H1 (cell line): ENCODE measurements at regions not wholly inside any gene's neighbourhood (a gene's known extent, or its start where the extent isn't known, plus 50 kb on each side); places are given as distances from the start of the nearest gene placed in this dataset.

ENCODE experiments used
- CTCF ChIP-seq, 3 experiments: IDR thresholded peaks; 1 replicate in 2 of 3; 2 replicates in 1 of 3; pipeline versions ENCODE4 v1.5.1 to v1.6.1; 2011; ENCODE audit warnings: low read length in 3 of 3, mild to moderate bottlenecking in 3 of 3, inconsistent platforms in 2 of 3, low read depth in 1 of 3, moderate library complexity in 1 of 3; ENCODE audit not compliant: insufficient read depth in 1 of 3; ENCODE audit errors: control extremely low read depth in 1 of 3
- JUN ChIP-seq: IDR thresholded peaks from 2 replicates; pipeline ENCODE4 v1.6.1; 2011; ENCODE audit warnings: low read depth, mild to moderate bottlenecking, improper control_type of control experiment, low read length
- NRF1 ChIP-seq: IDR thresholded peaks from 2 replicates; pipeline ENCODE4 v1.6.1; 2011; ENCODE audit warnings: mild to moderate bottlenecking, low read depth, low read length, improper control_type of control experiment
- RAD21 ChIP-seq, 2 experiments: IDR thresholded peaks in 1 of 2; conservative IDR thresholded peaks in 1 of 2; 2 replicates each; pipeline ENCODE4 v1.6.1; 2011; ENCODE audit warnings: low read depth in 2 of 2, low read length in 2 of 2, improper control_type of control experiment in 1 of 2, inconsistent platforms in 1 of 2, mild to moderate bottlenecking in 1 of 2, moderate library complexity in 1 of 2

- TF ChIP-seq JUN, result no peak
- TF ChIP-seq CTCF (IDR thresholded peaks at IDR 0.05; ENCODE audit: control extremely low read depth in 1 of 3, insufficient read depth in 1 of 3, low read depth in 1 of 3, low read length in 3 of 3), result no peak
- no peak for TF ChIP-seq NRF1
- TF ChIP-seq RAD21 (IDR thresholded peaks at IDR 0.05 in 1 of 2, conservative IDR thresholded peaks at IDR 0.05 in 1 of 2; ENCODE audit: low read depth in 2 of 2, low read length in 2 of 2), result no peak
These were observed 186.5 kb upstream of the ID2 start for GRCh38 chr2:8495189-8495989.
